ENCODE measurements at regions not wholly inside any gene's neighbourhood (a gene's known extent, or its start where the extent isn't known, plus 50 kb on each side); places are given as distances from the start of the nearest gene placed in this dataset.

GRCh38 chr2:187799601-187800000 lies 245.4 kb upstream of the TFPI start:
- no peak overlapping the region for H3K4me3 ChIP-seq (ENCODE audit: low read depth, low read length)
- H3K9ac ChIP-seq (ENCODE audit: low read depth, low read length), result no peak overlapping the region
- no peaks in the 10 kb centered on the region for H3K27me3 ChIP-seq (ENCODE audit: control insufficient read depth, insufficient read depth, low read length)
- H3K4me1 ChIP-seq (ENCODE audit: control insufficient read depth, insufficient read depth, low read length), result no peaks in the 10 kb centered on the region
- H3K9me3 ChIP-seq (ENCODE audit: control insufficient read depth, insufficient read depth, low read length), result no peaks in the 10 kb centered on the region
- no peaks in the 10 kb centered on the region for H3K36me3 ChIP-seq (ENCODE audit: control insufficient read depth, insufficient read depth, low read length)

- Histone ChIP-seq H3K4me3 (ENCODE audit: low read depth, low read length) (no peak overlapping the region), H3K9ac (ENCODE audit: low read depth, low read length) (no peak overlapping the region), H3K36me3 (ENCODE audit: control insufficient read depth, insufficient read depth, low read length) (no peaks in the 10 kb centered on the region), H3K9me3 (ENCODE audit: control insufficient read depth, insufficient read depth, low read length) (no peaks in the 10 kb centered on the region), H3K4me1 (ENCODE audit: control insufficient read depth, insufficient read depth, low read length) (no peaks in the 10 kb centered on the region), H3K27me3 (ENCODE audit: control insufficient read depth, insufficient read depth, low read length) (no peaks in the 10 kb centered on the region)
These were observed 249.6 kb upstream of the TFPI start for GRCh38 chr2:187803816-187804215.

- Histone ChIP-seq H3K9me3 (ENCODE audit: control insufficient read depth, insufficient read depth, low read length) (peaks cover 3% of the 10 kb centered on the region), H3K27me3 (ENCODE audit: control insufficient read depth, insufficient read depth, low read length) (no peaks in the 10 kb centered on the region), H3K4me1 (ENCODE audit: control insufficient read depth, insufficient read depth, low read length) (peaks cover 2% of the 10 kb centered on the region), H3K4me3 (ENCODE audit: low read depth, low read length) (no peak overlapping the region), H3K36me3 (ENCODE audit: control insufficient read depth, insufficient read depth, low read length) (no peaks in the 10 kb centered on the region), H3K9ac (ENCODE audit: low read depth, low read length) (no peak overlapping the region)
These were observed 260.9 kb upstream of the TFPI start for GRCh38 chr2:187815113-187815512.

GRCh38 chr2:187819624-187820023 lies 265.4 kb upstream of the TFPI start:
- no peak overlapping the region for H3K9ac ChIP-seq (ENCODE audit: low read depth, low read length)
- no peak overlapping the region for H3K4me3 ChIP-seq (ENCODE audit: low read depth, low read length)
- H3K9me3 ChIP-seq (ENCODE audit: control insufficient read depth, insufficient read depth, low read length), result peaks cover 3% of the 10 kb centered on the region
- H3K4me1 ChIP-seq (ENCODE audit: control insufficient read depth, insufficient read depth, low read length), result peaks cover 2% of the 10 kb centered on the region
- H3K27me3 ChIP-seq (ENCODE audit: control insufficient read depth, insufficient read depth, low read length), result no peaks in the 10 kb centered on the region
- no peaks in the 10 kb centered on the region for H3K36me3 ChIP-seq (ENCODE audit: control insufficient read depth, insufficient read depth, low read length)

GRCh38 chr2:187825108-187825507 lies 270.9 kb upstream of the TFPI start:
- H3K4me3 ChIP-seq (ENCODE audit: low read depth, low read length), result no peak overlapping the region
- H3K36me3 ChIP-seq (ENCODE audit: control insufficient read depth, insufficient read depth, low read length), result no peaks in the 10 kb centered on the region
- no peaks in the 10 kb centered on the region for H3K4me1 ChIP-seq (ENCODE audit: control insufficient read depth, insufficient read depth, low read length)
- no peak overlapping the region for H3K9ac ChIP-seq (ENCODE audit: low read depth, low read length)
- no peaks in the 10 kb centered on the region for H3K9me3 ChIP-seq (ENCODE audit: control insufficient read depth, insufficient read depth, low read length)
- H3K27me3 ChIP-seq (ENCODE audit: control insufficient read depth, insufficient read depth, low read length), result no peaks in the 10 kb centered on the region

GRCh38 chr2:187826023-187826422 lies 271.8 kb upstream of the TFPI start:
- Histone ChIP-seq H3K4me1 (ENCODE audit: control insufficient read depth, insufficient read depth, low read length) (no peaks in the 10 kb centered on the region), H3K9ac (ENCODE audit: low read depth, low read length) (no peak overlapping the region), H3K36me3 (ENCODE audit: control insufficient read depth, insufficient read depth, low read length) (no peaks in the 10 kb centered on the region), H3K4me3 (ENCODE audit: low read depth, low read length) (no peak overlapping the region), H3K27me3 (ENCODE audit: control insufficient read depth, insufficient read depth, low read length) (no peaks in the 10 kb centered on the region), H3K9me3 (ENCODE audit: control insufficient read depth, insufficient read depth, low read length) (no peaks in the 10 kb centered on the region)

- Histone ChIP-seq H3K9me3 (ENCODE audit: control insufficient read depth, insufficient read depth, low read length) (no peaks in the 10 kb centered on the region), H3K27me3 (ENCODE audit: control insufficient read depth, insufficient read depth, low read length) (no peaks in the 10 kb centered on the region), H3K4me3 (ENCODE audit: low read depth, low read length) (no peak overlapping the region), H3K4me1 (ENCODE audit: control insufficient read depth, insufficient read depth, low read length) (no peaks in the 10 kb centered on the region), H3K36me3 (ENCODE audit: control insufficient read depth, insufficient read depth, low read length) (no peaks in the 10 kb centered on the region), H3K9ac (ENCODE audit: low read depth, low read length) (no peak overlapping the region)
These were observed 280.6 kb upstream of the TFPI start for GRCh38 chr2:187834787-187835186.

GRCh38 chr2:187838690-187839089 lies 284.5 kb upstream of the TFPI start:
- no peaks in the 10 kb centered on the region for H3K4me1 ChIP-seq (ENCODE audit: control insufficient read depth, insufficient read depth, low read length)
- H3K27me3 ChIP-seq (ENCODE audit: control insufficient read depth, insufficient read depth, low read length), result no peaks in the 10 kb centered on the region
- H3K9ac ChIP-seq (ENCODE audit: low read depth, low read length), result no peak overlapping the region
- no peaks in the 10 kb centered on the region for H3K36me3 ChIP-seq (ENCODE audit: control insufficient read depth, insufficient read depth, low read length)
- no peaks in the 10 kb centered on the region for H3K9me3 ChIP-seq (ENCODE audit: control insufficient read depth, insufficient read depth, low read length)
- no peak overlapping the region for H3K4me3 ChIP-seq (ENCODE audit: low read depth, low read length)

- H3K36me3 ChIP-seq (ENCODE audit: control insufficient read depth, insufficient read depth, low read length), result no peaks in the 10 kb centered on the region
- no peaks in the 10 kb centered on the region for H3K27me3 ChIP-seq (ENCODE audit: control insufficient read depth, insufficient read depth, low read length)
- H3K9ac ChIP-seq (ENCODE audit: low read depth, low read length), result no peak overlapping the region
- no peaks in the 10 kb centered on the region for H3K9me3 ChIP-seq (ENCODE audit: control insufficient read depth, insufficient read depth, low read length)
- no peak overlapping the region for H3K4me3 ChIP-seq (ENCODE audit: low read depth, low read length)
- H3K4me1 ChIP-seq (ENCODE audit: control insufficient read depth, insufficient read depth, low read length), result no peaks in the 10 kb centered on the region
These were observed 288.1 kb upstream of the TFPI start for GRCh38 chr2:187842315-187842714.

- Histone ChIP-seq H3K9ac (ENCODE audit: low read depth, low read length) (no peak overlapping the region), H3K36me3 (ENCODE audit: control insufficient read depth, insufficient read depth, low read length) (no peaks in the 10 kb centered on the region), H3K4me3 (ENCODE audit: low read depth, low read length) (no peak overlapping the region), H3K9me3 (ENCODE audit: control insufficient read depth, insufficient read depth, low read length) (no peaks in the 10 kb centered on the region), H3K27me3 (ENCODE audit: control insufficient read depth, insufficient read depth, low read length) (no peaks in the 10 kb centered on the region), H3K4me1 (ENCODE audit: control insufficient read depth, insufficient read depth, low read length) (no peaks in the 10 kb centered on the region)
These were observed 289.0 kb upstream of the TFPI start for GRCh38 chr2:187842978-187843847.

- Histone ChIP-seq H3K9me3 (ENCODE audit: control insufficient read depth, insufficient read depth, low read length) (no peaks in the 10 kb centered on the region), H3K4me1 (ENCODE audit: control insufficient read depth, insufficient read depth, low read length) (no peaks in the 10 kb centered on the region), H3K9ac (ENCODE audit: low read depth, low read length) (no peak overlapping the region), H3K27me3 (ENCODE audit: control insufficient read depth, insufficient read depth, low read length) (no peaks in the 10 kb centered on the region), H3K4me3 (ENCODE audit: low read depth, low read length) (no peak overlapping the region), H3K36me3 (ENCODE audit: control insufficient read depth, insufficient read depth, low read length) (no peaks in the 10 kb centered on the region)
These were observed 293.3 kb upstream of the TFPI start for GRCh38 chr2:187847245-187848208.
